Coronary artery (tissue), 2 donors: ENCODE measurements at regions not wholly inside any gene's neighbourhood (a gene's known extent, or its start where the extent isn't known, plus 50 kb on each side); places are given as distances from the start of the nearest gene placed in this dataset.

ENCODE experiments used
- DNase-seq: peaks from one replicate; pipeline ENCODE4 v3.0.0-alpha.2; 2017; ENCODE audit warnings: low spot score
- H3K27ac ChIP-seq, 2 donors: fragments of 200-600 bp; sonication (generic); one replicate each; pipeline ENCODE4 v1.5.1; 2016 to 2019
- H3K4me3 ChIP-seq: fragments of 200-600 bp; sonication (generic); 2 replicates; pipeline ENCODE4 v1.5.1; 2016; ENCODE audit warnings: mild to moderate bottlenecking, moderate library complexity
- CTCF ChIP-seq: fragments of 200-600 bp; sonication (generic); IDR thresholded peaks from one replicate; pipeline ENCODE4 v1.5.1; 2019; ENCODE audit warnings: antibody characterized with exemption

- no peak overlapping the region for H3K4me3 ChIP-seq
- no peak for DNase-seq
- no peak overlapping the region for H3K27ac ChIP-seq
- TF ChIP-seq CTCF, result no peak
Measured at GRCh38 chr1:73100216-73100615, 817.9 kb upstream of the NEGR1 start.

- no peak for DNase-seq
- TF ChIP-seq CTCF, result no peak
- Histone ChIP-seq H3K27ac (no peak overlapping the region), H3K4me3 (no peak overlapping the region)
Measured at GRCh38 chr1:73097917-73098316, 815.6 kb upstream of the NEGR1 start.

- Histone ChIP-seq H3K27ac (no peak overlapping the region), H3K4me3 (no peak overlapping the region)
- TF ChIP-seq CTCF, result no peak
- no peak for DNase-seq
Measured at GRCh38 chr1:73096841-73097240, 814.5 kb upstream of the NEGR1 start.

GRCh38 chr1:73092383-73092782 lies 810.0 kb upstream of the NEGR1 start:
- no peak overlapping the region for H3K27ac ChIP-seq
- H3K4me3 ChIP-seq, result no peak overlapping the region
- no peak for TF ChIP-seq CTCF
- DNase-seq, result no peak

GRCh38 chr1:73066866-73067265 lies 784.5 kb upstream of the NEGR1 start:
- no peak for TF ChIP-seq CTCF
- no peak for DNase-seq
- Histone ChIP-seq H3K27ac (no peak overlapping the region), H3K4me3 (no peak overlapping the region)

- no peak for TF ChIP-seq CTCF
- Histone ChIP-seq H3K4me3 (no peak overlapping the region), H3K27ac (no peak overlapping the region)
- no peak for DNase-seq
Measured at GRCh38 chr1:73065339-73066041, 783.2 kb upstream of the NEGR1 start.

- DNase-seq, result no peak
- no peak overlapping the region for H3K27ac ChIP-seq
Measured at GRCh38 chr1:73056826-73057225, 774.5 kb upstream of the NEGR1 start.

More at GRCh38 chr1:73056826-73057225, 774.5 kb upstream of the NEGR1 start:
- no peak for TF ChIP-seq CTCF
- H3K4me3 ChIP-seq, result no peak overlapping the region
